ENCODE measurements at regions not wholly inside any gene's neighbourhood (a gene's known extent, or its start where the extent isn't known, plus 50 kb on each side); places are given as distances from the start of the nearest gene placed in this dataset.
"Not testable (repeated sequence)": the region's sequence is repeated elsewhere in the genome, so short reads cannot be mapped to it uniquely, and the experiment has no call there.

- TF ChIP-seq, protein P1, sequence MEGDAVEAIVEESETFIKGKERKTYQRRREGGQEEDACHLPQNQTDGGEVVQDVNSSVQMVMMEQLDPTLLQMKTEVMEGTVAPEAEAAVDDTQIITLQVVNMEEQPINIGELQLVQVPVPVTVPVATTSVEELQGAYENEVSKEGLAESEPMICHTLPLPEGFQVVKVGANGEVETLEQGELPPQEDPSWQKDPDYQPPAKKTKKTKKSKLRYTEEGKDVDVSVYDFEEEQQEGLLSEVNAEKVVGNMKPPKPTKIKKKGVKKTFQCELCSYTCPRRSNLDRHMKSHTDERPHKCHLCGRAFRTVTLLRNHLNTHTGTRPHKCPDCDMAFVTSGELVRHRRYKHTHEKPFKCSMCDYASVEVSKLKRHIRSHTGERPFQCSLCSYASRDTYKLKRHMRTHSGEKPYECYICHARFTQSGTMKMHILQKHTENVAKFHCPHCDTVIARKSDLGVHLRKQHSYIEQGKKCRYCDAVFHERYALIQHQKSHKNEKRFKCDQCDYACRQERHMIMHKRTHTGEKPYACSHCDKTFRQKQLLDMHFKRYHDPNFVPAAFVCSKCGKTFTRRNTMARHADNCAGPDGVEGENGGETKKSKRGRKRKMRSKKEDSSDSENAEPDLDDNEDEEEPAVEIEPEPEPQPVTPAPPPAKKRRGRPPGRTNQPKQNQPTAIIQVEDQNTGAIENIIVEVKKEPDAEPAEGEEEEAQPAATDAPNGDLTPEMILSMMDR (IDR thresholded peaks at IDR 0.05) = not testable (repeated sequence)
- not testable (repeated sequence) for TF ChIP-seq POLR2A (IDR thresholded peaks at IDR 0.05)
Measured at GRCh38 chr10:30695481-30696236, 66.1 kb upstream of the LYZL2 start.

Data from uterus (tissue), 2 donors.